ENCODE measurements at regions not wholly inside any gene's neighbourhood (a gene's known extent, or its start where the extent isn't known, plus 50 kb on each side); places are given as distances from the start of the nearest gene placed in this dataset.
"Not testable (repeated sequence)": the region's sequence is repeated elsewhere in the genome, so short reads cannot be mapped to it uniquely, and the experiment has no call there.

GRCh38 chr6:170193326-170193821, 97.5 kb downstream of the DLL1 start:
- DNase-seq (ENCODE audit: low spot score): no peak

DNA sequence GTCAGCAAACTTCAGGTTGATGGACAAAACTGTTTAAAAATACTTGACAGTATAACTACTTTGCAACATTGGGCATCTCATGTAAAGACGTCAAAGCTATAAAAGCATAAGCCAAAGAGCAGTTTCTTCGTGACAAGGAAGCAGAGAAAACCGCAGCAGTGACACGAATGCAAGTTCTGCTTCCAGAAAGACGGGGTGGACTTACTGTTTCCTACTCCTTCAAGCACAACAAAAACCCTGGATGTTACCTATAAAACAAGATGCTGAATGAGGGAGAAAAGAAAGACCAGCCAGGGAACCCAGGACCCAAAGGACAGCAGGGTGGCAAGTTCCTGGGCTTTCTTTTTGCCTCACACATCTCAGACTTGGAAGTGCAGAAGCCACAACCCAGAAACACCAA, 98.0 kb downstream of the DLL1 start:
- no peak for DNase-seq (ENCODE audit: low spot score)

DNA sequence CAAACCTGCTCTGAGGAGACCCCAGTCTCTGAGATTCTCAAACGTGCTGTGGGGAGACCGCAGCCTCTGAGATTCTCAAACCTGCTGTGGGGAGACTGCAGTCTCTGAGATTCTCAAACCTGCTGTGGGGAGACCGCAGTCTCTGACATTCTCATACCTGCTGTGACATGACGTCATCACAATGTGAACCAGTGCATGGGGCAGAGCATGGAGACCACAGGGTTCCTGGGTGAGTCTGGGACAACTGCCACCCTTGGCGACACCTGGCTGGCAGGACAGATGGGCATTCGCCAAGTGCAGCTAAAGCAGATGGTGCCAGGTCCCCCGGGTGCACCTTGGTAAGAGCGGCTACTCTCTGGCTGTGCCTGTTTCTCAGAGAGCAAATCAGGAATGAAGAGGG, 98.8 kb downstream of the DLL1 start:
- not testable (repeated sequence) for DNase-seq (ENCODE audit: low spot score)

GRCh38 chr6:170190046-170190445, 100.8 kb downstream of the DLL1 start:
- DNase-seq (ENCODE audit: low spot score): no peak

- DNase-seq (ENCODE audit: low spot score): no peak
Measured at GRCh38 chr6:170189236-170189635, 101.6 kb downstream of the DLL1 start.

DNA sequence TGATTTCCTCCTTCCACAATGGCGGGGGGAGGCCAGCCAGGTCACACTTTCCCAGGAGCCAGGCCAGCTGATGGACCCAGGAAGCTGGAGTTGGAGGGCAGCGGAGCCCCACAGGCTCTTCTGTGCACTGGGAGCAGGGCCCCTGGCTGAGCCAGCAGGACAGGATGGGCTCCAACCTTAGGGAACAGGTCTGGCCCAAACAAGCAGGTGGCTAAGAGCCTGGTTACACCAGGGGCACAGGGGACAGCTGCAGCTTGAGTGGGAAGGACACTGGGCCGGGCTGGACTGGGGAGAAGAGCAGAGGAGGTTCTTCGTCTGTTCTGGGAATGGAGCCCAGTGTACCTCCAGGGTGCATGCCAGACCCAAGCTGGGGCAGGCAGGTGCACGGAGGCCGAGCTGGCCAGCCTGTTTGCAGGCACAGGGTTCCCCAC, 102.3 kb downstream of the DLL1 start:
- no peak for DNase-seq (ENCODE audit: low spot score)

DNA sequence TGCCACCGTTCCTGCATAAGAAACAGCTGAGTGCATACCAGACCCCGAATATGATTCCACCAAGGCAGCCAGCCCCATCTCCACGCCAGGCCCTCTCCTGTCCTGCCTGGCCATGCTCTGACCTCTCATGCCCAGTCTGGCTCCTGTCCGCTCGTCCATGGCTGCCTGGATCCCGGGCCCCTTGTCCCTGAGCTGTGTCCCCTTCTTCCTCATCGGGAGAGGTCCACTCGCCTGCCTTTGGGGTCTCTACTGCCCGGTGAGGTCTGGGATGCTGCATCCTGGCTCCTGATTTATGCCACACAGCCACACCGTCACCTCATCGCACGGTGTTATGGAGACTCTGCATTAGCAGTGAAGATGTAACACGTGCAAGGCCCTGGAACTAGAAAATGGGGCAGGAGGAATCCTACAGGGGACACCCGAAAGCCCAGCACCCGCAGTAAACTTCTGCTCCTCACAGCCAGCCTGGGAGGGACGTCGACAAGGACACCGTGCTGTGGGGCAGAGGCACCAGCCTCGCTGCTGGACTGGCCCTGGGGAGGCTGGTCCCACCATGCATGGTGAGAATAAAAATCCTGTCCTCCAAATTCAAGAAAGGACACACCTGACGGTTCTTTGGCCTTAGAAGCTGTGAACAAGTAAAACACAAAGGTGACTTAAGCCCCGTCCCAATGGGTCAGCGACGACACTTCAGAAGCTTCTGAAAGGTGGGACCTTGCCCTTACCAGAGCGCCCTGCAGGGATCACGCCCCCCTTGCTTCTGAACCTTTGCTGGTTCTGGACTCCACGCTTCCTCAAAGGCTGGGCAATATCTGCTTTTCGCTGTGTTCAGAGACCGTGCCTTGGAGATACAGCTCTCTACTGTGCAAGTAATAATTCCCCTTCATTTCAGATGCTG, 103.0 kb downstream of the DLL1 start:
- no peak for DNase-seq (ENCODE audit: low spot score)

DNA sequence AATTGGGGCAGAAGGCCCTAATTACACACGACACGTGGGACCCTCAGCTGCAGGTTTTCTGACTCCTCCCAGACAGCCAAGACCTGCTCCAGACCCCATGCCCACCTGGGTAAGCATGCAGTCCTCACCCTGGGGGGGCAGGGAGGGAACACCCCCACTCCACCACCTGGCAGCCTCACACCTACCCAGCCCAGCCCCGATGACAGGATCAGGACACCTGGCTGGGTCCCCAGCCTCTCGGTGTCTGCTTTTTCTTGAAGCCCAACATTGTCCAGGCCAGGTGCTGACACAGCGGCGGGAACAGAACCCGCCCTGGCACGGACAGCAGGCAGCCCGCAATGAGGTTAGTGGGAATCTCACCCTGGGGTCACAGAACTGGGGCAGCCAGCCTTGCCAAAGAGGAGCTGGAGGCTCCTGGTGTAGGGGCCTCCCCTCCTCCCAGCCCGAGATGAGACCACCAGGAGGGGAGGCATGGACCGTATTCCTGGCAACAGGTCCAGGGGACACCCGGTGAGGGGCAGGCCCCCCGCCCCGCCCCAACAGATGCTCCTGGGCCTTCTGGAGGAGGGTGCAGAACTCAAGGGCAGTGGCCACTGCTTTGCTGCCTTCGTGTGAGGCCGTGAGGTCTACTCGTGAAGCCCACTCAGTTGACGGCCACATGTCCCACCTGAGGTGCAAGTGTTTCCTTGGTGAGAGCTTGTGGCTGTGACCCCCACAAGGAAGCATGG, 103.8 kb downstream of the DLL1 start:
- DNase-seq (ENCODE audit: low spot score): no peak

DNA sequence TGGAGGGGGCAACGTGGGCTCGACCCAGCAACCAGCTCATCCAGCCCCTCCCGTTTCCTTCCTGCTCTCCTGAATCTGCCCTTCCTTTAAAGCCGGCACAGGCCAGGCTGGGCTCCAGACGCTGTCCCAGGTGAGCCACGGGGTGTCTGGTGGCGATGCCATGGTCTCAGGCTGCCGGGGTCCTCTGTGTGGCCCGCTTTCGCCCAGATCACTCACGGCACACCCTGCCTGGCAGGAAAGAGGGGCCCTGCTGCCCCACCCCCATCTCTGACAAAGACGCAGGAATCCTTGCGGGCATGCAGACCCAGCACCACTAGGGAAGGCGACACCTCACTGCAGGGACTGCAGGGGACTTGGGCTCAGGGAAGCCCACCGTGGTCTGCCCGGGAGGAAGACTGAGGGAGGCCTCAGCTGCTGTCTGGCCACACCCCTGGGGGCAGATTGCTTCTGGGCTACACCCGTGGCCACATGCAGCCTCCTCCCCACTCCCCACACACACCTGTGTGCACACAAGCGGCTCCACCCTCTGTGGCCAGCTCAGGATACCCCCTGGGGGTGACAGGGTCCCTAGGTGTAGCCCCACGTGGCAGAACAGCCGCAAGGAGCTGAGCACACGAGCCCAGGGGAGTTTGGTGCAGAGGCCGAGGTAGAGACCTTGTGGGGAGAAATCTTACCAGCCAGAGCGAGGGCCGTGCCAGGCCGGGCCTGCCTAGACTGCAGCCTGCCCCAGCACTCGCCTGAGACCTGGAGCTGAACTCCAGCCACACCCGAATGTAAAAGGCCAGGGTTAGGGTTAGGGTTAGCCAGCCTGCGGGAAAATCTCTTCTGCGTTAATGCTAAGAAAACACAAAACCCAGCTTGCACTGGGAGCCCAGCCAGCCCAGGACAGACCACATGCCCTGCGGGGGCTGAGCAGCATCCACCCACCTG, 104.6 kb downstream of the DLL1 start:
- DNase-seq (ENCODE audit: low spot score): no peak

- no peak for DNase-seq (ENCODE audit: low spot score)
Measured at GRCh38 chr6:170185175-170185978, 105.5 kb downstream of the DLL1 start.

DNA sequence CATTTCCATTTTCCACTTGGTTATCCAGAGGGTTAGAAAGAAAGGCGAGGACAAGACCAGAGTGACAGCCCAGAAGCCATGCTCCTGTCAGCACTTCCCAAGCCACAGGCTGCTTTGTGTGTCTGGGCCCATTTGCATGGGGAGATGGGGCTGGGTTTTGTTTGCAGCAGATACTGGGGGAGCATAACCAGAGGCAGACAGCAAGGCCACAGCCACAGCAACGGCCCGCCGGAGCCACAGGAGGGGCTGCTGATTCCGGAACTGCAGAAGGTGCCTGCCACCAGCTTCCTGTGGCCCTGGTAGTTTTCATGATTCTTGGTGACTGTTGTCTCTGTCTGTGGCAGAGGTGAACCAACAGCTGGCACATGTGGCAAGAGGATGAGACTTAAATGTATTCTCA, 106.6 kb downstream of the DLL1 start:
- DNase-seq (ENCODE audit: low spot score): no peak

DNA sequence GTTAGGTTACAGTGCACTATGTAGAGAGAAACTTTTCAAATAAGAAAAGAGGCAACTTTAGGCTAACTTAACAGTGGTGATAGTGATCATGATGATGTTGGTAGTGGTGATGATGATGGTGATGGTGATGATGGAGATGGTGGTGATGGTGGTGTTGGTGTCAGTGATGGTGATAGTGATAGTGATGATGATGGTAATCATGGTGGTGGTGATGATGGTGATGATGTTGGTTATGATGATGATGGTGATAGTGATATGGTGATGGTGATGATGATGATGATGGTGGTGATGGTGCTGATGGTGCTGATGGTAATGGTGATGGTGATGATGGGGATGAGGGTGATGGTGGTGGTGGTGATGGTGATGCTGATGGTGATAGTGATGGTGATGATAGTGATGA, 107.4 kb downstream of the DLL1 start:
- no peak for DNase-seq (ENCODE audit: low spot score)

DNA sequence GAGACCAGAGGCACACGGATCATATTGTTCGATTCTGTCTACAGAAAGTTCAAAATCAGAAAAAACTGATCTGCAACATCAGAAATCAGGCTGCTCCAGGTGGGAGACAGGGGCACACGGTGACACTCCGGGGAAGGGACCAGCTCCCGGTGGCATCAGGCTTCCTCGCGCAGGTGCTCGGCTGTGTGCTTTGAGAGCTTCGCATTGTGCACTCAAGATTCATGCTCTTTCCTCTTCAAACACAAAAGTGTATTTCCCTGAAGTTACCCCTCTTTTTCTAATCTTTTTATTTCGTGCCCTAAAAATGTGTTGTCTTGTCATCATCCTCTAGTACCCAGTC, 108.1 kb downstream of the DLL1 start:
- no peak for DNase-seq (ENCODE audit: low spot score)

GRCh38 chr6:170182093-170182780, 108.6 kb downstream of the DLL1 start:
- no peak for DNase-seq (ENCODE audit: low spot score)

- DNase-seq (ENCODE audit: low spot score): no peak
Measured at GRCh38 chr6:170181338-170181690, 109.6 kb downstream of the DLL1 start.

- DNase-seq (ENCODE audit: low spot score): no peak
Measured at GRCh38 chr6:170180671-170181337, 110.1 kb downstream of the DLL1 start.

- no peak for DNase-seq (ENCODE audit: low spot score)
Measured at GRCh38 chr6:170179616-170180324, 111.1 kb downstream of the DLL1 start.

- no peak for DNase-seq (ENCODE audit: low spot score)
Measured at GRCh38 chr6:170178561-170179477, 112.1 kb downstream of the DLL1 start.

All from CD4-positive, alpha-beta T cell treated with Interleukin-15 for 4 hours (primary cell).